Anterior cingulate cortex (tissue), 58 donors: ENCODE measurements at regions not wholly inside any gene's neighbourhood (a gene's known extent, or its start where the extent isn't known, plus 50 kb on each side); places are given as distances from the start of the nearest gene placed in this dataset.
"Not testable (repeated sequence)": the region's sequence is repeated elsewhere in the genome, so short reads cannot be mapped to it uniquely, and the experiment has no call there.

Source experiments
- DNase-seq, 58 donors: peaks; one replicate each; lab custom pipeline; 2025; lab: John Stamatoyannopoulos, UW

GRCh38 chr2:7852546-7852945, 829.3 kb upstream of the ID2 start:
- DNase-seq, result no peak

GRCh38 chr2:7857904-7858303, 824.0 kb upstream of the ID2 start:
- no peak for DNase-seq

DNA sequence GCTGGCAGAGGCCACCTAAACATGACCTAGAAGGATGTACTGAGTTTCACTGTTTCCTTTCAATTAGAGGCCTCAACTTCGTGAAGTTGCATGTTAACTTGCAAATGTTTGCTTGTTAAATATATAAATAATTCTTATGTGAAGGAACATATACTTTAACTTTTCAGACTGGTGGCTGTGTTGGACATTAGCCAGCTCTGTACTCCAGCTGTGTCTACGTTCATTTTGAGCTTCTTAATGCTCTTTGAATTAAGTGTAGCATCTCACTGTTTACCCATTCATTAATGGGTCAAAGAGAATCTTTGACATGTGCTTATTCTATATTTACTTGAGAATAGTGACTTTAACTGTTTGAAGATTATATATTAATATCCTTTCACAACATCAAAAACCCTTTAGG, 823.2 kb upstream of the ID2 start:
- DNase-seq, result no peak

GRCh38 chr2:7860693-7861092, 821.2 kb upstream of the ID2 start:
- no peak for DNase-seq

DNA sequence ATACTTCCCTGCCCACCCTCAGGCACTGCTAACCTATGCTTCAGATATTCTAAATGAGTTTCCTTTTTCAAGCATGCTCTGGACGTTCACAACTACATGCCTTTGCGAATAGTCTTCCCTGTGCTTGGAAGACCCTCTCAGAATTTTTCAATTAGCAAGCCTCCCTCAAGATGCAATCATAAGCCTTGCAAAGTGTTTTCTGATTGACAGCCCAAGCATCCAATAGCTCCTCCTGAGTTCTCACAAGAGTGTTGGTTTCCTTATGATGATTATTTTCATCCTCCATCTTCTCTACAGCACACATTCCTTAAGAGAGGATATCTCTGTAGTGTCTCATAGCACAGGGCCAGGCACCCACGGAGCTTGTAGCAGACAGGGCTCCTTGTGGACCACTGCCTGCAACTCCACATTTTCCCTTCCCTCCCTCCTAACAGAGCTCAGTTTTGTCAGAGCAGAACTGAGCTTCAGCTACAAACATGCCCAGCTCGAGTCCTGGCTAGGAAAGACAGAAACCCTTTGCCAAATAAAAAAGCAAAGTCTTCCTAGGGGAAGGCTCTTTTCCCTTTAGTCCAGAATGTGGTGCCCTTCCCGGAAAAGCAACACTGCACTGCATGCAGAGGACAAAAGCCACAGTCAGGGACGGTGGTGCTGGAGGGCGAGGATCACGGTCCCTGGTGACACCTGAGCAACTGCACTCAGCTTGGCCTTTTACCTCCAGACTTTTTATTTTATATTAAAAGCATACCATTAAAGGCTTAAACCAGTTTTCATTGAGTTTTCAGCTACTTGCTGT, 819.8 kb upstream of the ID2 start:
- no peak for DNase-seq

DNA sequence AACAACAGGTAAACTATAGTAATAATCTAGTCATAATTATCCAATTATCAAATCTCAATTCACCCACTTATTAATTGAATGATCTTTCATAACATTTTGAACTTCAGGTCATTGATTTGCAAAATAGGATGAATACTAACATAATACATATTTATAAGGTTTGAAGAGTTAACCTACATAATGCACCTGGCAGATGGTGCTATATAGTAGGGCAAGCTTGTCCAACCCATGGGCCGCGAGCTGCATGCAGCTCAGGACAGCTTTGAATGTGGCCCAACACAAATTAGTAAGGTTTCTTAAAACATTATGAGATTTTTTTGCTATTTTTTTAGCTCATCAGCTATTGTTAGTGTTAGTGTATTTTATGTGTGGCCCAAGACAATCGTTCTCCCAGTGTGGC, 815.8 kb upstream of the ID2 start:
- DNase-seq, result no peak

- no peak for DNase-seq
Observed at GRCh38 chr2:7866825-7867224, 815.0 kb upstream of the ID2 start.

DNA sequence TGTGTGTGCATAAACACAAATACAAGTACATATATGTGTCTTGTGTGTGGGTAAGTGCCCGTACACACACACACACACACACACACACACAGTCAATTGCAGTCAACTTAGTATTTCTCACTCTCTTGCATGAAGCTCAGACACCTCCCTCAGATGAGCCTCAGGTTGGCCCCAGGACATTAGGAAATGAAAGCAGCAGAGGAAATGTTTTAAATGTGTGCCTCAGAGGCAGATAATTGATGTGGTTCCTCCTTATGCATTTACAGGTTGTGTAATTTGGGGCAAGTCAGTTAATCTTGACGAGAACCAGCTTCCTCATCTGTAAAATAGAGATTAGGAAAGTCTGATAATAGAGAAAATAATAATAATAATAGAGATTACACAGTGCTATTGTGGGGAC, 814.0 kb upstream of the ID2 start:
- no peak for DNase-seq

DNA sequence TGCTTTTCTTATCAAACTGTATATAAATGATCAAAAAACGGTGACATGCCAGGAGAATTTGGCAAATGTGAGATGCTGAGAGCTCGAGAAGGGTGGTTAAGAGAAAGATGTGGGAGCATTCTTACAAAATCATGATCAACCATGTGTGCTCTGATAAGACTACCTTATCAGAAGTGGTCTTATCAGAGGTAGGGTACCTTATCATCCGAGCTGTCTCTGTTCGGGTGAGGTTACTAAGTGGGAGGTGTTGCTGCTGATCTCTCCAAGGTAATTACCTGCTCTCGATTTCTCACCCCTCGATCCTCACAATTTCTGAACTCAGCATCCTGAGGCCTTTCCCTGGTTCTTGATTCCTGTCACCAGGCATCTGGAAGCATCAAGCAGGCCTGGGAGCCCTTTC, 813.0 kb upstream of the ID2 start:
- no peak for DNase-seq

- not testable (repeated sequence) for DNase-seq
Observed at GRCh38 chr2:7876445-7876844, 805.4 kb upstream of the ID2 start.

DNA sequence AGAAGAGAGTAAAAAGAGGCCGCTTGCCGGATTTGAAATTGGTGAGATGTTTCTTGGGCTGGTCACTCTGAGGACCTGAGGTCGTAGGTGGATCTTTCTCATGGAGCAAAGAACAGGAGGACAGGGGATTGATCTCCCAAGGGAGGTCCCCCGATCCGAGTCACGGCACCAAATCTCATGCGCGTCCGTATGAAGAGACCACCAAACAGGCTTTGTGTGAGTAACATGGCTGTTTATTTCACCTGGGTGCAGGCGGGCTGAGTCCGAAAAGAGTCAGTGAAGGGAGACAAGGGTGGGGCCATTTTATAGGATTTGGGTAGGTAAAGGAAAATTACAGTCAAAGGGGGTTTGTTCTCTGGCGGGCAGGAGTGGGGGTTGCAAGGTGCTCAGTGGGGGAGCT, 803.6 kb upstream of the ID2 start:
- not testable (repeated sequence) for DNase-seq

GRCh38 chr2:7878786-7879482, 802.9 kb upstream of the ID2 start:
- DNase-seq, result no peak

GRCh38 chr2:7879483-7879835, 802.4 kb upstream of the ID2 start:
- no peak for DNase-seq

- no peak for DNase-seq
Observed at GRCh38 chr2:7880126-7880525, 801.7 kb upstream of the ID2 start.

DNA sequence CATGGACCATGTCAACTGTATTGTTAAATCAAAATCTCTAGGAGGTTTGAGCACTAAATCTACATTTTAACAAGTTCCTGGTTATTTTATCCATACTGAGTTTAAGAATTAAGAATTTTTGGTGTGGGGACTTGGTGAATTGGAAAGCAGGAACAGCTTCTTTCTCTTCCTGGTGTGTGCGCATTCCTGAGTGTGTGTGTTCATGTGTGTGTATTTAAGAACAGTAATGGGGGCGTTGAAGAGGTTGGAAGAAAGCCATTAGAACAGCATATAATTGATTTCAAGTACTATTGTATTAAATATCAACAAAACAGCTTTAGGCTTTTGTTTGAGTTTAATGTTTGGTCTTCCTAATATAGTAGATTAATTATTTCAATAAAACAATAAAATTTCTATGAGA, 801.3 kb upstream of the ID2 start:
- DNase-seq, result no peak

GRCh38 chr2:7881063-7881462, 800.8 kb upstream of the ID2 start:
- DNase-seq, result no peak

DNA sequence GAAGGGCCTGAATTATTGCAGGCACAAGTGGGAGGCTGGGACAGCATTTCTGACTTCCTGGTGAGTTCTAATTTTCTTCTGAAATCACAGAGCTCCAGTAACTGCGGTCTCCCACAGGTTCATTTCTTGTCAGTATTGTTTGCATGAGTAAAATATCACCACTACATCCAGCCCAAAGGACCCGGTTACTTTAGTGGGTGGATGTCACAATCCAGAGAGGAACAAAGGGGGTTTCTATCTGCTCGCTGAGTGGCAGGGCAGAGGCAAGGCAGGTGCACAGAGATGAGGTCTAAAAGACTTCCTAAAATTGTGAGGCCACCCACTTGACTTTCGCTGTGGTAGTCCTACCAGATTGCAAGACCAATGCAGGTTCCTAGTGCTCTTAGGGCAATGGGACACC, 800.4 kb upstream of the ID2 start:
- no peak for DNase-seq

- DNase-seq, result no peak
Observed at GRCh38 chr2:7882296-7882695, 799.6 kb upstream of the ID2 start.

DNA sequence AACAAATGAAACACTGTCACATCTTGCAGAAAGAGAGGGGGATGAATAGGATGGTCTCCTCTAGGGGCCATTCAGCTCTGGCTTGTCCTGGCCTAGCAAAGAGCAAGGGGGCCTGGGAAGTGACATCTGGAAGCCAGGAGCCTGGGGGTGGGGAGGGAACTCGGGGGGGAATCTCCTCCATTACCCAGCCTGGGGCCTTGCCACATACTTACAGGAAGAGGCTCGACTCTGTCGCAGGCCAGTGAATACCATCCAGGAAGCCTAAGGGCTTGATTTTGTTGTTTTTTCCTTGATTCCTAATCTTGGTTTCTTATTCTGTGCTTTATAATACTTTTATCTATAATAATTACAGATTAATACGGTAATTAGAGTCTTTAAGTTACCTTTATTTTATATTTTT, 797.5 kb upstream of the ID2 start:
- no peak for DNase-seq

GRCh38 chr2:7886666-7887065, 795.2 kb upstream of the ID2 start:
- no peak for DNase-seq

DNA sequence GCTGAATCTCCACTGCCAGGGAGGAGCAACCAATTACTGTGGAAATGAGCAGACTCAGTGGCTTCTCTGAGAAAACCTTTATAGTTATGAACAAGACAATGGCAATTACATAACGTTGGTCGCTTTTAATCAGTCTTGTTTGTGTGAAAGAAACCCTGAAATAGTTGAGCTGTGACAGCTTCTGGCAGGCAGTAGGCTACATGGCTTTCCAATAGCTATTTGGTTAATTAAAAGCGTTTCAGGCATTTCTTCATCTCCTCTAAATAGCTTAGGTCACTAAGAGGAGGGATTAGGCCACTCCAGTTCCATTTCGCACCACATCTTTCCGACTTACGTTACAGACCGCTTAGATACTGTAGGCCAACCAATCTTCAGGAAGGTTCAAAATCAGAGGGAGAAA, 794.4 kb upstream of the ID2 start:
- DNase-seq, result peak in 2 of 58 donors; percentile 6 to 9

DNA sequence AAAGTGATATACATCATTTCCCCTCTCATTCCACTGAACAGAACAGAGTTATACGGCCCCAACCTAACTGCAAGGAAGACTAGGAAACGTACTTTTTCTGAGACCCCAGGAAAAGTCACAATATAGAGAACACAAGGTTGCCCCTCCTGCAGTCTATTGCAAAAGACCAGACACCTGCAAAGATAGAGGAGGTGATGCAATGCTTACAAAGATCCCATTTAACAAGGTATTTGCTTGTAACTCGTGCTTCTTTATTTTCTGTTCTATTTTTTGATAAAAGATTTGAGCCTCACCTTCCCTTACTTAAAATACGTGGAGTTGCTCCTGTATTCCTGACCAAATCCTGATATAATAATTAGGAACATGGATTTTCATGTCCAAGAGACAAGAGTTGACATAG, 793.0 kb upstream of the ID2 start:
- DNase-seq, result no peak
